ENCODE measurements at regions not wholly inside any gene's neighbourhood (a gene's known extent, or its start where the extent isn't known, plus 50 kb on each side); places are given as distances from the start of the nearest gene placed in this dataset.

DNA sequence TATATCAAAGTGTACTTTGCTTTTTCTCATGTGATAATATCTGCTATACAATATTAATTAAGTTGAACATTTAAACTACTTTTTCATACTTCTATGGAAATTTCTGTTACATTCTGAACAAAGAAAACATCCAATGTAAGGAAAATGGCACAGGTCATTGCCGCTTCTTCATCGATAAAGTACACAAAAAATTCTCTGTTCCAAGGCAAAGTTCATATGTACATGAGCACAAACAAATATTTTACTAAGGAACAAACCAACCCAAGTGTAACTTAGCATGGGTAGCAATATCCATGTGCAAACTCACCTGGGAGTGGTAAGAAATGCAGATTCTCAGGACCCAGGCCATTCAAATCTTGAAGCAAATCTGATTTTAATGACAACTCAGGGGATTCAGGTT, 139.8 kb downstream of the TMEM161B start:
- no peak for TF ChIP-seq EZH2 (IDR thresholded peaks at IDR 0.05)
- no peak for TF ChIP-seq POLR2AphosphoS5 (IDR thresholded peaks at IDR 0.05; ENCODE audit: borderline replicate concordance, low read depth, low read length)
